OCI-LY7 (cell line): ENCODE measurements at regions not wholly inside any gene's neighbourhood (a gene's known extent, or its start where the extent isn't known, plus 50 kb on each side); places are given as distances from the start of the nearest gene placed in this dataset.

Experiments used
- BruUV-seq: library from RNA; stranded (reverse); fragments of 400-500 nt; replicated peaks from 2 replicates; lab custom pipeline; 2021; lab: Mats Ljungman, UMichigan
- CTCF ChIA-PET: fragments of 300-600 bp; sonication (Branson Sonifier 250); formaldehyde crosslinking; loops from one replicate; lab custom pipeline; 2022; ENCODE audit warnings: antibody characterized with exemption; ENCODE audit not compliant: unreplicated experiment; lab: Charles Lee
- POLR2A ChIA-PET: fragments of 300-600 bp; sonication (Branson Sonifier 250); formaldehyde crosslinking; loops from one replicate; lab custom pipeline; 2022; ENCODE audit warnings: antibody characterized with exemption; lab: Charles Lee
- DNase-seq: peaks from one replicate; pipeline ENCODE4 v3.0.0-alpha.2; 2015; ENCODE audit warnings: low spot score
- H2AFZ ChIP-seq: fragments of 200-600 bp; sonication (generic), shearing (Covaris generic); 2 replicates; pipeline ENCODE4 v1.6.1; 2014; ENCODE audit warnings: mild to moderate bottlenecking, antibody characterized with exemption, low read length, moderate library complexity
- H3K27ac ChIP-seq: fragments of 200-600 bp; sonication (generic); 2 replicates; pipeline ENCODE4 v1.5.1; 2014; ENCODE audit warnings: mixed run types, low read depth, mild to moderate bottlenecking, moderate library complexity, low read length, inconsistent platforms; ENCODE audit not compliant: poor library complexity, severe bottlenecking
- H3K36me3 ChIP-seq: fragments of 200-600 bp; sonication (generic); 2 replicates; pipeline ENCODE4 v1.6.1; 2014; ENCODE audit warnings: mild to moderate bottlenecking, antibody characterized with exemption, low read length, moderate library complexity, mixed read lengths; ENCODE audit not compliant: insufficient read depth
- H3K4me1 ChIP-seq: fragments of 200-600 bp; sonication (generic); 2 replicates; pipeline ENCODE4 v1.5.1; 2014; ENCODE audit warnings: mild to moderate bottlenecking, low read length; ENCODE audit not compliant: insufficient read depth, poor library complexity, severe bottlenecking
- H3K4me2 ChIP-seq: fragments of 200-600 bp; sonication (generic); 2 replicates; pipeline ENCODE4 v1.6.1; 2014; ENCODE audit warnings: mild to moderate bottlenecking, low read length
- H3K4me3 ChIP-seq: fragments of 200-600 bp; sonication (generic); 2 replicates; pipeline ENCODE4 v1.5.1; 2014; ENCODE audit warnings: mild to moderate bottlenecking, low read depth, low read length; ENCODE audit not compliant: poor library complexity, severe bottlenecking
- H3K79me2 ChIP-seq: fragments of 200-600 bp; sonication (generic); 2 replicates; pipeline ENCODE4 v1.6.1; 2016; ENCODE audit warnings: low read depth, mild to moderate bottlenecking, low read length, moderate library complexity, mixed read lengths; ENCODE audit not compliant: insufficient read depth
- H3K9me2 ChIP-seq: fragments of 200-600 bp; sonication (generic); 2 replicates; pipeline ENCODE4 v1.6.1; 2016; ENCODE audit warnings: mild to moderate bottlenecking, low read length, mixed read lengths; ENCODE audit not compliant: insufficient read depth
- H3K9me3 ChIP-seq: fragments of 200-600 bp; sonication (generic); 2 replicates; pipeline ENCODE4 v1.6.1; 2014; ENCODE audit warnings: mild to moderate bottlenecking, mixed run types, low read length, mixed read lengths
- H4K20me1 ChIP-seq: fragments of 200-600 bp; sonication (generic); 2 replicates; pipeline ENCODE4 v1.6.1; 2014; ENCODE audit warnings: mild to moderate bottlenecking, antibody characterized with exemption, low read length, moderate library complexity, mixed read lengths; ENCODE audit not compliant: insufficient read depth
- CTCF ChIP-seq: fragments of 200-600 bp; sonication (generic); conservative IDR thresholded peaks from 2 replicates; pipeline ENCODE4 v1.5.1; 2014; ENCODE audit warnings: mild to moderate bottlenecking, antibody characterized with exemption, low read length, moderate library complexity, mixed read lengths
- EZH2phosphoT487 ChIP-seq: fragments of 200-600 bp; sonication (generic); IDR thresholded peaks from 2 replicates; pipeline ENCODE4 v1.6.1; 2018; ENCODE audit warnings: low read depth, borderline replicate concordance, mild to moderate bottlenecking, mixed run types, antibody characterized with exemption, low read length, moderate library complexity, mixed read lengths
- intact Hi-C: fragments of 100-400 bp; cut with micrococcal nuclease; formaldehyde crosslinking; loops from one replicate; pipeline ENCODE4 v1.10.0; 2022; ENCODE audit not compliant: unreplicated experiment

DNA sequence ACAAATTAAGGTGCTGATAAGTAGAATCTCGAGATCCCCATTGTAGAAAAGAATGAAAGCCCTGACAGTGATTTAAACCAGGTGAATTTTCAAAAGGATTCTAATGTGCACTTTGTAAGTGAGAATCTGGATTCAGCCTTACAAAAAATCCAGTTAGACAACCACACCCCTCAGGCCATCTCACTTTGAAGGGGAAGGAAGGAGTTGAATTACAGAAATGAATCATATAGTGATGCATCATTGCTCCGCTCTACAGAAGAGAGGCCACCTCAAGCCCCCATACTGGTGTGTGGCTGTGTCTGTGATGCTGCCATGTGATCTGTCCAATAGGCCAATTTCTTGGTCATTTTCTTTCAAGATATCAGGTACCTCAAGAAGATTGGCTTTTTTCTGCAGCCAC, 85.5 kb upstream of the NT5E start:
- no peak overlapping the region for H2AFZ ChIP-seq
- no TSS peak for BruUV-seq
- no peak overlapping the region for H3K27ac ChIP-seq
- no peak for DNase-seq
- H3K4me3 ChIP-seq = no peak overlapping the region
- H3K4me1 ChIP-seq = no peaks in the 10 kb centered on the region
- TF ChIP-seq EZH2phosphoT487 = no peak
- TF ChIP-seq CTCF = no peak
- H3K36me3 ChIP-seq = no peaks in the 10 kb centered on the region
- ChIA-PET POLR2A (no interaction called here), CTCF (no interaction called here)
- no peaks in the 10 kb centered on the region for H3K9me2 ChIP-seq
- H3K9me3 ChIP-seq = no peaks in the 10 kb centered on the region
- H3K4me2 ChIP-seq = no peak overlapping the region
- H3K79me2 ChIP-seq = no peaks in the 10 kb centered on the region
- no peaks in the 10 kb centered on the region for H4K20me1 ChIP-seq
- intact Hi-C loops = no loop called here

GRCh38 chr6:85363870-85364269, 86.0 kb upstream of the NT5E start:
- ChIA-PET POLR2A (no interaction called here), CTCF (no interaction called here)
- H3K79me2 ChIP-seq = no peaks in the 10 kb centered on the region
- H3K27ac ChIP-seq = no peak overlapping the region
- BruUV-seq = no TSS peak
- no peaks in the 10 kb centered on the region for H3K36me3 ChIP-seq
- no peak overlapping the region for H3K4me3 ChIP-seq
- intact Hi-C loops = no loop called here
- no peak for TF ChIP-seq EZH2phosphoT487
- TF ChIP-seq CTCF = no peak
- no peaks in the 10 kb centered on the region for H4K20me1 ChIP-seq
- H3K9me3 ChIP-seq = no peaks in the 10 kb centered on the region
- no peak overlapping the region for H3K4me2 ChIP-seq
- H3K4me1 ChIP-seq = no peaks in the 10 kb centered on the region
- DNase-seq = no peak
- H3K9me2 ChIP-seq = no peaks in the 10 kb centered on the region
- H2AFZ ChIP-seq = no peak overlapping the region

DNA sequence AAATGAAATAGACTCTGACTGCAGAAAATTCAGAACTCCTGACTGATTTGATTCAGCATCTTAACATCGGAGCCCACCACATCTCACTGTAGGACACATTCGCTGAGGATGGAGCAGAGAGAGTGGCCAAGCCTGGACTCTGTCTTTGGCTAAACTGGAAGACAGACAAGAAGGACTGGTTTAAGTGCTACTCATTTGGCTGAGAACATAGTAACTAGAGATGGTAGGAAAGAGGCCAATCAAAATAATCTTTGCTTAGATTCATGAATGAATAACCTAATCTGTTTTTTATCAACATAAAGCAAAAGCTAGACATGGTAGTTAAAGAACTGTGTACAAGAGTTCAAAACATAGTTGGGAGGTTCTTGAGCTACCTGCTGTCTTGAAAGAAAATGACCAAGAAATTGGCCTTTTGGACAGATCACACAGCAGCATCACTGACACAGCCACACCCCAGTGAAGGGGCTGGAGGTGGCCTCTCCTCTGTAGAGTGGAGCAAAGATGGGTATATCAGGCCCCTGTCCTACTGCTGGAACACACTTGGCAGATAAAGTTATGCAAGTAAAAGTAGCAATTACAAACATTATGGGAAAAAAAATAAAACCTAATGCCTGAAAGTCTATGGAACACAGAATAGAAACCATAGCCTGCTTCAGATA, 87.1 kb upstream of the NT5E start:
- BruUV-seq = no TSS peak
- no peaks in the 10 kb centered on the region for H3K36me3 ChIP-seq
- H3K79me2 ChIP-seq = no peaks in the 10 kb centered on the region
- POLR2A ChIA-PET = interaction anchor here (0.6 kb wide), 1 partner anchor 10 kb away, joined by 3 read pairs; no protein-coding TSS in a partner anchor
- TF ChIP-seq EZH2phosphoT487 (no peak), CTCF (no peak)
- CTCF ChIA-PET = no interaction called here
- H3K27ac ChIP-seq = no peak overlapping the region
- no peaks in the 10 kb centered on the region for H3K9me3 ChIP-seq
- no peak for DNase-seq
- no peaks in the 10 kb centered on the region for H4K20me1 ChIP-seq
- H3K4me3 ChIP-seq = no peak overlapping the region
- intact Hi-C loops = no loop called here
- H3K4me2 ChIP-seq = no peak overlapping the region
- H3K9me2 ChIP-seq = no peaks in the 10 kb centered on the region
- H2AFZ ChIP-seq = no peak overlapping the region
- H3K4me1 ChIP-seq = no peaks in the 10 kb centered on the region
